22Rv1 (cell line): ENCODE measurements at regions not wholly inside any gene's neighbourhood (a gene's known extent, or its start where the extent isn't known, plus 50 kb on each side); places are given as distances from the start of the nearest gene placed in this dataset.

Experiments
- H3K27ac ChIP-seq: fragments of 450-650 bp; 2 replicates; pipeline ENCODE4 v1.5.1; 2017
- ZFX ChIP-seq: fragments of 450-650 bp; IDR thresholded peaks from 2 replicates; pipeline ENCODE4 v1.6.1; 2017; ENCODE audit warnings: antibody characterized with exemption, borderline replicate concordance
- TF ChIP-seq, protein P1 (sequence below): fragments of 450-650 bp; IDR thresholded peaks from 2 replicates; pipeline ENCODE4 v1.5.1; 2017; ENCODE audit warnings: mild to moderate bottlenecking

GRCh38 chr16:77610496-77610895 is 111.8 kb upstream of the NUDT7 start:
- no peak overlapping the region for H3K27ac ChIP-seq
- TF ChIP-seq ZFX = no peak
- TF ChIP-seq, protein P1, sequence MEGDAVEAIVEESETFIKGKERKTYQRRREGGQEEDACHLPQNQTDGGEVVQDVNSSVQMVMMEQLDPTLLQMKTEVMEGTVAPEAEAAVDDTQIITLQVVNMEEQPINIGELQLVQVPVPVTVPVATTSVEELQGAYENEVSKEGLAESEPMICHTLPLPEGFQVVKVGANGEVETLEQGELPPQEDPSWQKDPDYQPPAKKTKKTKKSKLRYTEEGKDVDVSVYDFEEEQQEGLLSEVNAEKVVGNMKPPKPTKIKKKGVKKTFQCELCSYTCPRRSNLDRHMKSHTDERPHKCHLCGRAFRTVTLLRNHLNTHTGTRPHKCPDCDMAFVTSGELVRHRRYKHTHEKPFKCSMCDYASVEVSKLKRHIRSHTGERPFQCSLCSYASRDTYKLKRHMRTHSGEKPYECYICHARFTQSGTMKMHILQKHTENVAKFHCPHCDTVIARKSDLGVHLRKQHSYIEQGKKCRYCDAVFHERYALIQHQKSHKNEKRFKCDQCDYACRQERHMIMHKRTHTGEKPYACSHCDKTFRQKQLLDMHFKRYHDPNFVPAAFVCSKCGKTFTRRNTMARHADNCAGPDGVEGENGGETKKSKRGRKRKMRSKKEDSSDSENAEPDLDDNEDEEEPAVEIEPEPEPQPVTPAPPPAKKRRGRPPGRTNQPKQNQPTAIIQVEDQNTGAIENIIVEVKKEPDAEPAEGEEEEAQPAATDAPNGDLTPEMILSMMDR = no peak

DNA sequence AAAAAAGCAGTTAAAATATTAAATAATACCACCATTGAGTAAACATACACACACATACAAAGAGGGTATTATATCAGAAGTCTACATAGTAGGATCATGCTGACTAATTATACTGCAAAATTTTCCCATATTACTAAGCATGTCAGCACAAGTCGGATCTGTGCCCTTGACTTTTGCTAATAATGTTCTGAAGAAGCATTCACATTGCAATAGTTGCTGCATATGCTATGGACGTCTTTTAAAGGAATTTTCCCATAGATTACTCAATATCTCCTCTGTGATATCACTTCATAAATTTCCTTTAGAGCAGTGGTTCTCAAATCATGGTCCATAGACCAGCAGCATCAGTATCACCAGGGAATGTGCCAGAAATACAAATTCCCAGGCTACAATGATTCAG is 110.9 kb upstream of the NUDT7 start:
- TF ChIP-seq ZFX = no peak
- TF ChIP-seq, protein P1 = no peak
- H3K27ac ChIP-seq = no peak overlapping the region

DNA sequence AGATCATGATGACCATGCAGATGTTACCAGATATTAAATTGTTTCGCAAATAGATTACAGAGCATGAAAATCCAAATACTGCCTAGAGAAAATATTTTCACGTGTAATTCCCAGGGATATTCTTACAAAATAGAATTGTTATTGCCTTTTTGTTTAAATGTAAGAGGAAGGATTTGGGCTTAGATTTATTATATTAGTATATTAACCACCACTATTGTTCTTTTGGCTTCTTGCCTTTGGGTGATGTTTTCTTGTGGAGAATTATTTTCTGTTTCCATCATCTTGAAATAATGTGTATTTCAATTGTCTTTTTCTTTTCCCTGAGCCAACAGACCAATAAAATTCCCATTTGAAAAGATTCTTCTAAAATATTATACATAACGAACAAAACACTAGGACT is 109.7 kb upstream of the NUDT7 start:
- TF ChIP-seq, protein P1 = no peak
- no peak for TF ChIP-seq ZFX
- H3K27ac ChIP-seq = no peak overlapping the region

DNA sequence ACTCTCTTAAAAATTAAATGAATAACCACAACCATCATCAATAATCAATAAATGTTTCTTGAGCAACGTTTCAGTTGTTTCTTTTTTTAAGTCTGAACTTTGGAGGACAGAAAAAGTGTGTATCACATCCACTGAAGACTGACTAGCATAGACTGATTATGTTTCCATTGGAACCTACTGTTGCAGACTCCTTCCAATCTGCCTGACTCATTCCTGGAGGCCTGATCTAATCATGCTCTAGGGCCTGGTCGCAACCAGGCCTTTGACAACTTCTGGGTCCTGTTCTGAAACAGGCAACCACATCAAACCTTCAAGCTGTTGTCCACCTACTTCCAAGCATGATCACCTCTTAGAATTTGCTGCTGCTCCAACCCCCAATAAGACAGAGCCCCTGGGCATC is 109.2 kb upstream of the NUDT7 start:
- TF ChIP-seq, protein P1 = no peak
- no peak for TF ChIP-seq ZFX
- no peak overlapping the region for H3K27ac ChIP-seq

GRCh38 chr16:77617553-77617952 is 104.8 kb upstream of the NUDT7 start:
- H3K27ac ChIP-seq = no peak overlapping the region
- TF ChIP-seq ZFX = no peak
- TF ChIP-seq, protein P1 = no peak

DNA sequence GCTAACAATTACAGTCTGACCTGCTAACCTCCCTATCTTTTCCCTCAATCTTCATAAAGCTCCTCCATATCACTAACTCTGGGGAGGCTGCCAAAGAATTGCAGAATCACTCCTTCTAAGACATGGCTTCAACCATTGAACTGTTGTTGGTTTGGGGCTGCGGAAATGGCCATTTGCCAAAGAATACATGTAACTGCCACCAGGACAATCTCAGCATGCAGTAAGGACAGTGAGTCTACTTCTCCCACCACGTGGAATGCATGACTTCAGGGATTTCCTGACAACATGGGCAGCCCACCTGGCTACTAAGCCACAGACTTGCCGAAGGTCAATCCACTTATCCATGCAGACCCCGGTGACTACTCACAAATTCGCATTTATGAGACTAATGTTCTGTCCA is 104.3 kb upstream of the NUDT7 start:
- no peak for TF ChIP-seq ZFX
- TF ChIP-seq, protein P1 = no peak
- H3K27ac ChIP-seq = no peak overlapping the region

- TF ChIP-seq, protein P1 = no peak
- no peak for TF ChIP-seq ZFX
- no peak overlapping the region for H3K27ac ChIP-seq
Measured at GRCh38 chr16:77618951-77619350, 103.4 kb upstream of the NUDT7 start.
